Endothelial cell of umbilical vein (primary cell): ENCODE measurements at regions not wholly inside any gene's neighbourhood (a gene's known extent, or its start where the extent isn't known, plus 50 kb on each side); places are given as distances from the start of the nearest gene placed in this dataset.

Experiments
- BruUV-seq: library from RNA; stranded (reverse); fragments of 400-500 nt; replicated peaks from 2 replicates; lab custom pipeline; 2021; lab: Mats Ljungman, UMichigan
- CTCF ChIA-PET: fragments of 300-600, 350-600 bp; sonication (Branson Sonifier 250); formaldehyde crosslinking; loops from one replicate; lab custom pipeline; 2021; ENCODE audit warnings: antibody characterized with exemption, inconsistent platforms; lab: Charles Lee
- POLR2A ChIA-PET: fragments of 300-600, 350-600 bp; sonication (Branson Sonifier 250); formaldehyde crosslinking; loops from one replicate; lab custom pipeline; 2021; ENCODE audit warnings: antibody characterized with exemption, inconsistent platforms; lab: Charles Lee
- DNase-seq: peaks from one replicate; pipeline ENCODE4 v3.0.0-alpha.2; 2011; ENCODE audit warnings: low read depth, low spot score
- FAIRE-seq: peaks from 2 replicates; lab custom pipeline; 2011; peaks lifted over from hg19 to GRCh38; lab: Jason Lieb, UNC
- H2AFZ ChIP-seq: 2 replicates; pipeline ENCODE4 v1.6.0; 2012; ENCODE audit warnings: low read depth, low read length, control low read depth, inconsistent platforms
- H3K27ac ChIP-seq: 2 replicates; pipeline ENCODE4 v1.5.1; 2011; ENCODE audit warnings: low read depth, mild to moderate bottlenecking, control low read depth, low read length, moderate library complexity; ENCODE audit not compliant: insufficient read depth
- H3K27me3 ChIP-seq, 2 experiments: 2 replicates each; pipeline versions ENCODE4 v1.6.0 to v1.6.1; 2011; ENCODE audit warnings: low read length in 2 of 2, mixed read lengths in 1 of 2; ENCODE audit not compliant: control insufficient read depth in 2 of 2, insufficient read depth in 2 of 2
- H3K36me3 ChIP-seq, 2 experiments: 2 replicates in 1 of 2; 3 replicates in 1 of 2; pipeline ENCODE4 v1.5.1; 2011; ENCODE audit warnings: low read length in 2 of 2, mild to moderate bottlenecking in 1 of 2, moderate library complexity in 1 of 2; ENCODE audit not compliant: control insufficient read depth in 2 of 2, insufficient read depth in 2 of 2; ENCODE audit errors: extremely low read depth in 1 of 2
- H3K4me1 ChIP-seq: 3 replicates; pipeline ENCODE4 v1.5.1; 2011; ENCODE audit warnings: mild to moderate bottlenecking, low read length; ENCODE audit not compliant: control insufficient read depth, insufficient read depth; ENCODE audit errors: extremely low read depth
- H3K4me2 ChIP-seq: 2 replicates; pipeline ENCODE4 v1.6.1; 2011; ENCODE audit warnings: low read length, control low read depth, mixed read lengths; ENCODE audit not compliant: insufficient read depth
- H3K4me3 ChIP-seq, 3 experiments: fragments of 200-600 bp in 1 of 3; sonication (generic), shearing (Covaris generic) in 1 of 3; replicated peaks in 1 of 3; 2 replicates each; pipeline ENCODE4 v1.5.1; 2011 to 2016; ENCODE audit warnings: control low read depth in 3 of 3, low read length in 3 of 3, mild to moderate bottlenecking in 2 of 3, inconsistent platforms in 1 of 3, low read depth in 1 of 3, moderate library complexity in 1 of 3; ENCODE audit not compliant: insufficient read depth in 1 of 3
- H3K79me2 ChIP-seq: 2 replicates; pipeline ENCODE4 v1.6.0; 2012; ENCODE audit warnings: low read length, inconsistent platforms; ENCODE audit not compliant: control insufficient read depth, insufficient read depth
- H3K9ac ChIP-seq: replicated peaks from 2 replicates; pipeline ENCODE3; 2011; ENCODE audit warnings: low read length, control low read depth; ENCODE audit not compliant: insufficient read depth; ENCODE audit errors: extremely low read depth
- H3K9me1 ChIP-seq: replicated peaks from 3 replicates; pipeline ENCODE4 v1.6.0; 2011; ENCODE audit warnings: mild to moderate bottlenecking, low read length; ENCODE audit not compliant: control insufficient read depth, insufficient read depth; ENCODE audit errors: extremely low read depth
- H3K9me3 ChIP-seq: replicated peaks from 2 replicates; pipeline ENCODE4 v1.5.1; 2012; ENCODE audit warnings: low read length, inconsistent platforms; ENCODE audit not compliant: control insufficient read depth, insufficient read depth
- H4K20me1 ChIP-seq: replicated peaks from 2 replicates; pipeline ENCODE3; 2011; ENCODE audit warnings: mild to moderate bottlenecking, low read length; ENCODE audit not compliant: control insufficient read depth, insufficient read depth; ENCODE audit errors: extremely low read depth
- FOS ChIP-seq: IDR thresholded peaks from 2 replicates; pipeline ENCODE4 v1.6.1; 2011; ENCODE audit warnings: mild to moderate bottlenecking, low read length, moderate library complexity, borderline replicate concordance; ENCODE audit not compliant: insufficient read depth
- GATA2 ChIP-seq: IDR thresholded peaks from 2 replicates; pipeline ENCODE4 v1.7.0; 2011; ENCODE audit warnings: low read depth, mild to moderate bottlenecking, moderate library complexity, mixed read lengths, low read length; ENCODE audit not compliant: insufficient read length, insufficient read depth
- JUN ChIP-seq: IDR thresholded peaks from 2 replicates; pipeline ENCODE4 v1.6.1; 2011; ENCODE audit warnings: borderline replicate concordance, low read depth; ENCODE audit not compliant: insufficient read length, insufficient read depth
- MYC ChIP-seq: IDR thresholded peaks from one replicate; pipeline ENCODE4 v1.6.1; 2011; ENCODE audit warnings: mild to moderate bottlenecking, low read depth, low read length
- POLR2A ChIP-seq: IDR thresholded peaks from 2 replicates; pipeline ENCODE4 v1.6.1; 2012; ENCODE audit warnings: low read depth, mild to moderate bottlenecking, control low read depth, low read length
- POLR2AphosphoS5 ChIP-seq: IDR thresholded peaks from 2 replicates; pipeline ENCODE4 v1.6.1; 2012; ENCODE audit warnings: low read depth, mild to moderate bottlenecking, control low read depth, low read length, moderate library complexity; ENCODE audit not compliant: insufficient read depth
- dilution Hi-C: fragments of 300-500 bp; cut with MboI; formaldehyde crosslinking; loops from one replicate; pipeline ENCODE4 v1.15.0; 2019; ENCODE audit warnings: low sequenced_read_pairs; ENCODE audit not compliant: extremely low pct_ligation_motif_present
- intact Hi-C: fragments of 100-400 bp; cut with micrococcal nuclease; formaldehyde crosslinking; loops from one replicate; pipeline ENCODE4 v1.10.0; 2022
- TF ChIP-seq, protein P1 (sequence below): IDR thresholded peaks from 2 replicates; pipeline ENCODE4 v1.6.1; 2011; ENCODE audit not compliant: insufficient read depth, insufficient read length
- TF ChIP-seq, protein P2 (sequence below), 2 donors: IDR thresholded peaks; 1 replicate in 1 of 2; 2 replicates in 1 of 2; pipeline ENCODE4 v1.5.1; 2011; ENCODE audit warnings: low read length in 2 of 2, mild to moderate bottlenecking in 2 of 2, moderate library complexity in 2 of 2, control low read depth in 1 of 2, inconsistent platforms in 1 of 2, low read depth in 1 of 2; ENCODE audit not compliant: insufficient read depth in 1 of 2; ENCODE audit errors: extremely low read depth in 1 of 2

DNA sequence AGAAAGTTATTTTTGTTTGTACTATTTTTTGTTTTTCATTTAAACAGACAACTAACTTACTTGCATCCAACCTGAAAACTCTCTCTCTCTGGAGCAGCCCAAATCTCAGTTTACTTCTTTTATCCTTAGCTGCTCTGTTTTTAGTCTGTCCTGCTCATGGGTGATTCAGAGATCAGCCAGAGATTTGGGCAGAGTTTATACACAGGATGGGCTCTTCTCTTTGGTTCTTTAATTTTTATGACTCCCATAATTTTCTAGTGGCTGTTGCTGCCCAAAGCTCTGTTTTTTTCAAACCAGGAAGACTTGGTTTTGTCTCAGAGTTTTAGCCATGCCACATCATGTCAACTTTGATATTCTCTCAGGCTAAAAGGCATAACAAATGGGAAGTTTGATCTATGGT lies 86.8 kb upstream of the CD55 start:
- dilution Hi-C loops, result no loop called here
- Histone ChIP-seq H3K4me3 (no peak overlapping the region), H3K9me3 (no peaks in the 10 kb centered on the region), H4K20me1 (no peaks in the 10 kb centered on the region), H3K27ac (no peak overlapping the region), H3K79me2 (no peaks in the 10 kb centered on the region), H3K4me1 (no peaks in the 10 kb centered on the region), H3K36me3 (no peaks in the 10 kb centered on the region), H2AFZ (no peak overlapping the region), H3K4me2 (no peak overlapping the region), H3K27me3 (no peaks in the 10 kb centered on the region), H3K9ac (no peak overlapping the region), H3K9me1 (no peaks in the 10 kb centered on the region)
- POLR2A ChIA-PET, result no interaction called here
- TF ChIP-seq JUN (no peak), POLR2AphosphoS5 (no peak), MYC (no peak), POLR2A (no peak), GATA2 (no peak)
- TF ChIP-seq, protein P1, sequence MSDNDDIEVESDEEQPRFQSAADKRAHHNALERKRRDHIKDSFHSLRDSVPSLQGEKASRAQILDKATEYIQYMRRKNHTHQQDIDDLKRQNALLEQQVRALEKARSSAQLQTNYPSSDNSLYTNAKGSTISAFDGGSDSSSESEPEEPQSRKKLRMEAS, result no peak
- DNase-seq, result no peak
- no peak for FAIRE-seq
- CTCF ChIA-PET, result no interaction called here
- no TSS peak for BruUV-seq
- intact Hi-C loops, result no loop called here

DNA sequence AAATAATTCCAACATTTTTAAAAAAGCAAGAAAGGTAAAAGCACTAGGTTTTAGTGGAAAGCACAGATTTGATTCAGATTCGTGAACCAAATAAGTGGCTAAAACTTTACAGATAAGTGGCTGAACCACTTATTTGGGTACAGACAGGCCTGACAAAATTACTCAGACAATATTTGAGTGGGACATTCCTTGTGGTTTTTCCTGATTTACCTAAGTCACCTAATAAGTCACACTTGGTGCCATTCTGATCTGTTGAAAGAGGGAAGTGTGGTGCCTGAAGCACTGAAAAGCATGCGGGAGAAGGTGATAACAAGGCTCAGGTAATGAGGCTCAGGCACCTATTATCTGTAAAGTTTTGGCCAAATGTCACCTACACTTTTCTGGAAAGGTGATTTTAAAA lies 81.6 kb upstream of the CD55 start:
- intact Hi-C loops, result loop anchor here (2.0 kb wide), 1 partner anchor 13 kb away; no protein-coding TSS in a partner anchor

More for the DNA sequence above, 81.6 kb upstream of the CD55 start:
- no TSS peak for BruUV-seq
- Histone ChIP-seq H3K36me3 (no peaks in the 10 kb centered on the region), H3K9ac (no peak overlapping the region), H3K4me3 (no peak overlapping the region), H3K9me3 (no peaks in the 10 kb centered on the region), H2AFZ (no peak overlapping the region), H3K4me1 (peaks cover 15% of the 10 kb centered on the region), H3K79me2 (no peaks in the 10 kb centered on the region), H3K27ac (no peak overlapping the region), H4K20me1 (no peaks in the 10 kb centered on the region), H3K9me1 (no peaks in the 10 kb centered on the region), H3K4me2 (no peak overlapping the region), H3K27me3 (no peaks in the 10 kb centered on the region)
- TF ChIP-seq FOS (no peak), JUN (no peak), POLR2AphosphoS5 (no peak), POLR2A (no peak)
- TF ChIP-seq, protein P1, result no peak
- TF ChIP-seq, protein P2, sequence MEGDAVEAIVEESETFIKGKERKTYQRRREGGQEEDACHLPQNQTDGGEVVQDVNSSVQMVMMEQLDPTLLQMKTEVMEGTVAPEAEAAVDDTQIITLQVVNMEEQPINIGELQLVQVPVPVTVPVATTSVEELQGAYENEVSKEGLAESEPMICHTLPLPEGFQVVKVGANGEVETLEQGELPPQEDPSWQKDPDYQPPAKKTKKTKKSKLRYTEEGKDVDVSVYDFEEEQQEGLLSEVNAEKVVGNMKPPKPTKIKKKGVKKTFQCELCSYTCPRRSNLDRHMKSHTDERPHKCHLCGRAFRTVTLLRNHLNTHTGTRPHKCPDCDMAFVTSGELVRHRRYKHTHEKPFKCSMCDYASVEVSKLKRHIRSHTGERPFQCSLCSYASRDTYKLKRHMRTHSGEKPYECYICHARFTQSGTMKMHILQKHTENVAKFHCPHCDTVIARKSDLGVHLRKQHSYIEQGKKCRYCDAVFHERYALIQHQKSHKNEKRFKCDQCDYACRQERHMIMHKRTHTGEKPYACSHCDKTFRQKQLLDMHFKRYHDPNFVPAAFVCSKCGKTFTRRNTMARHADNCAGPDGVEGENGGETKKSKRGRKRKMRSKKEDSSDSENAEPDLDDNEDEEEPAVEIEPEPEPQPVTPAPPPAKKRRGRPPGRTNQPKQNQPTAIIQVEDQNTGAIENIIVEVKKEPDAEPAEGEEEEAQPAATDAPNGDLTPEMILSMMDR (IDR thresholded peaks at IDR 0.05; ENCODE audit: extremely low read depth in 1 of 2, insufficient read depth in 1 of 2, low read depth in 1 of 2, low read length in 2 of 2), result no peak
- no peak for FAIRE-seq
- POLR2A ChIA-PET, result no interaction called here
- CTCF ChIA-PET, result no interaction called here
- dilution Hi-C loops, result no loop called here
- no peak for DNase-seq
